H1 (cell line): ENCODE measurements at regions not wholly inside any gene's neighbourhood (a gene's known extent, or its start where the extent isn't known, plus 50 kb on each side); places are given as distances from the start of the nearest gene placed in this dataset.

Experiments used
- CTCF ChIA-PET: fragments of 300-600 bp; sonication (Branson Sonifier 250); formaldehyde crosslinking; loops from one replicate; lab custom pipeline; 2021; ENCODE audit not compliant: partially characterized antibody; lab: Charles Lee
- POLR2A ChIA-PET: fragments of 300-600 bp; sonication (Branson Sonifier 250); formaldehyde crosslinking; loops from one replicate; lab custom pipeline; 2021; ENCODE audit warnings: inconsistent platforms; ENCODE audit not compliant: partially characterized antibody; lab: Charles Lee
- DNase-seq, 2 experiments: peaks; one replicate each; pipeline versions ENCODE4 v3.0.0 to v3.0.0-alpha.2; 2010 to 2022; ENCODE audit warnings: low spot score in 2 of 2, low read depth in 1 of 2, mixed read lengths in 1 of 2
- FAIRE-seq: peaks from 2 replicates; lab custom pipeline; 2011; peaks lifted over from hg19 to GRCh38; lab: Jason Lieb, UNC
- H2AFZ ChIP-seq: 2 replicates; pipeline ENCODE4 v1.8.1; 2012; ENCODE audit warnings: low read length, inconsistent platforms
- H2AK5ac ChIP-seq: 2 replicates; pipeline ENCODE4 v1.6.1; 2013; ENCODE audit warnings: low read depth, low read length
- H2BK120ac ChIP-seq: replicated peaks from 2 replicates; pipeline ENCODE3; 2013; ENCODE audit warnings: low read depth, low read length, inconsistent platforms
- H2BK12ac ChIP-seq: 2 replicates; pipeline ENCODE4 v1.6.1; 2013; ENCODE audit warnings: low read depth, low read length
- H2BK15ac ChIP-seq: 2 replicates; pipeline ENCODE4 v1.6.1; 2013; ENCODE audit warnings: low read length
- H2BK20ac ChIP-seq: 2 replicates; pipeline ENCODE4 v1.6.1; 2013; ENCODE audit warnings: low read length
- H2BK5ac ChIP-seq: 2 replicates; pipeline ENCODE4 v1.6.1; 2013; ENCODE audit warnings: low read depth, low read length
- H3K14ac ChIP-seq: 2 replicates; pipeline ENCODE4 v1.6.1; 2013; ENCODE audit warnings: inconsistent platforms; ENCODE audit not compliant: insufficient read length
- H3K18ac ChIP-seq: 2 replicates; pipeline ENCODE4 v1.6.1; 2013; ENCODE audit warnings: low read length; ENCODE audit errors: extremely low read depth
- H3K23ac ChIP-seq: 2 replicates; pipeline ENCODE4 v1.6.1; 2013; ENCODE audit warnings: inconsistent platforms; ENCODE audit not compliant: insufficient read length
- H3K23me2 ChIP-seq: 2 replicates; pipeline ENCODE4 v1.6.1; 2013; ENCODE audit warnings: low read depth, low read length
- H3K27ac ChIP-seq: 2 replicates; pipeline ENCODE4 v1.6.1; 2011; ENCODE audit warnings: low read depth, low read length, inconsistent platforms
- H3K27me3 ChIP-seq, 4 experiments: replicated peaks in 1 of 4; 1 replicate in 1 of 4; 2 replicates in 3 of 4; pipeline versions ENCODE4 v1.6.1 to v1.8.1; 2011 to 2013; ENCODE audit warnings: low read length in 3 of 4, mild to moderate bottlenecking in 3 of 4, inconsistent platforms in 2 of 4, mixed read lengths in 2 of 4, moderate library complexity in 1 of 4; ENCODE audit not compliant: control insufficient read depth in 3 of 4, insufficient read depth in 3 of 4; ENCODE audit errors: extremely low read depth in 1 of 4
- H3K36me3 ChIP-seq, 4 experiments: 2 replicates each; pipeline versions ENCODE4 v1.6.1 to v1.8.1; 2011 to 2013; ENCODE audit warnings: mild to moderate bottlenecking in 4 of 4, low read length in 3 of 4, moderate library complexity in 2 of 4, control low read depth in 1 of 4, inconsistent platforms in 1 of 4; ENCODE audit not compliant: insufficient read depth in 4 of 4, control insufficient read depth in 2 of 4
- H3K4ac ChIP-seq: replicated peaks from 2 replicates; pipeline ENCODE3; 2013; ENCODE audit warnings: low read length, low read depth, mixed read lengths, inconsistent platforms; ENCODE audit not compliant: insufficient read length
- H3K4me1 ChIP-seq, 4 experiments: replicated peaks in 1 of 4; 1 replicate in 1 of 4; 2 replicates in 3 of 4; pipeline versions ENCODE4 v1.6.1 to v1.8.1; 2011 to 2013; ENCODE audit warnings: low read length in 3 of 4, inconsistent platforms in 2 of 4, mixed read lengths in 1 of 4; ENCODE audit not compliant: insufficient read depth in 4 of 4, control insufficient read depth in 3 of 4
- H3K4me2 ChIP-seq, 2 experiments: 2 replicates each; pipeline versions ENCODE4 v1.6.1 to v1.8.1; 2011 to 2013; ENCODE audit warnings: low read depth in 2 of 2, low read length in 2 of 2, control low read depth in 1 of 2, inconsistent platforms in 1 of 2, mild to moderate bottlenecking in 1 of 2; ENCODE audit not compliant: insufficient read depth in 1 of 2
- H3K4me3 ChIP-seq, 4 experiments: fragments of 200-600, 300-600 bp in 1 of 4; sonication (generic), shearing (Covaris generic), sonication (Bioruptor Twin) in 1 of 4; 2 replicates each; pipeline versions ENCODE4 v1.5.1 to v1.8.1; 2011 to 2016; ENCODE audit warnings: low read length in 4 of 4, low read depth in 3 of 4, control low read depth in 2 of 4, inconsistent platforms in 2 of 4, mild to moderate bottlenecking in 2 of 4, mixed read lengths in 1 of 4, moderate library complexity in 1 of 4; ENCODE audit not compliant: insufficient read depth in 2 of 4; ENCODE audit errors: extremely low read depth in 1 of 4
- H3K56ac ChIP-seq: replicated peaks from 2 replicates; pipeline ENCODE3; 2013; ENCODE audit warnings: low read depth, mild to moderate bottlenecking, mixed read lengths, low read length, inconsistent platforms; ENCODE audit not compliant: insufficient read length
- H3K79me1 ChIP-seq: 2 replicates; pipeline ENCODE4 v1.6.1; 2013; ENCODE audit warnings: low read depth, low read length, control low read depth
- H3K79me2 ChIP-seq, 2 experiments: 2 replicates each; pipeline versions ENCODE4 v1.6.1 to v1.8.1; 2012 to 2013; ENCODE audit warnings: low read length in 2 of 2, mild to moderate bottlenecking in 2 of 2, inconsistent platforms in 1 of 2; ENCODE audit not compliant: insufficient read depth in 2 of 2, control insufficient read depth in 1 of 2
- H3K9ac ChIP-seq, 4 experiments: replicated peaks in 1 of 4; 1 replicate in 1 of 4; 2 replicates in 3 of 4; pipeline versions ENCODE4 v1.6.1 to v1.8.1; 2011 to 2013; ENCODE audit warnings: low read depth in 3 of 4, low read length in 3 of 4, control low read depth in 2 of 4, mild to moderate bottlenecking in 2 of 4, moderate library complexity in 2 of 4, inconsistent platforms in 1 of 4; ENCODE audit errors: extremely low read depth in 1 of 4
- H3K9me3 ChIP-seq, 2 experiments: 2 replicates each; pipeline versions ENCODE4 v1.6.1 to v1.8.1; 2012 to 2013; ENCODE audit warnings: mild to moderate bottlenecking in 2 of 2, moderate library complexity in 2 of 2, control low read depth in 1 of 2, inconsistent platforms in 1 of 2, low read depth in 1 of 2, low read length in 1 of 2, mixed read lengths in 1 of 2; ENCODE audit not compliant: insufficient read depth in 2 of 2
- H4K20me1 ChIP-seq, 2 experiments: replicated peaks in 1 of 2; 2 replicates each; pipeline versions ENCODE3 to v1.8.1; 2011 to 2013; ENCODE audit warnings: inconsistent platforms in 2 of 2, low read length in 2 of 2, mild to moderate bottlenecking in 1 of 2; ENCODE audit not compliant: insufficient read depth in 2 of 2, control insufficient read depth in 1 of 2
- H4K5ac ChIP-seq: 2 replicates; pipeline ENCODE4 v1.6.1; 2013; ENCODE audit warnings: low read length, low read depth, mixed read lengths, inconsistent platforms; ENCODE audit not compliant: insufficient read length
- H4K8ac ChIP-seq: 2 replicates; pipeline ENCODE4 v1.8.0; 2013; ENCODE audit warnings: mild to moderate bottlenecking, moderate library complexity, low read length, inconsistent platforms; ENCODE audit not compliant: insufficient read depth; ENCODE audit errors: extremely low read depth
- H4K91ac ChIP-seq: replicated peaks from 2 replicates; pipeline ENCODE3; 2013; ENCODE audit warnings: low read length, mixed read lengths, inconsistent platforms; ENCODE audit not compliant: insufficient read length
- GABPA ChIP-seq: IDR thresholded peaks from 2 replicates; pipeline ENCODE4 v1.6.1; 2011; ENCODE audit warnings: mild to moderate bottlenecking, low read length, moderate library complexity, borderline replicate concordance; ENCODE audit not compliant: insufficient read depth
- NANOG ChIP-seq: IDR thresholded peaks from 2 replicates; pipeline ENCODE4 v1.6.1; 2011; ENCODE audit warnings: low read length, low read depth, mild to moderate bottlenecking, inconsistent platforms; ENCODE audit not compliant: insufficient read depth, poor library complexity, severe bottlenecking
- RNF2 ChIP-seq: fragments of 200-900, 300-1000 bp; sonication (generic); IDR thresholded peaks from 2 replicates; pipeline ENCODE4 v1.7.1; 2016; ENCODE audit warnings: borderline replicate concordance, low read depth, mild to moderate bottlenecking, antibody characterized with exemption, low read length; ENCODE audit not compliant: poor library complexity, severe bottlenecking; ENCODE audit errors: missing control alignments
- TEAD4 ChIP-seq: IDR thresholded peaks from 2 replicates; pipeline ENCODE4 v1.6.1; 2012; ENCODE audit warnings: low read depth, low read length, inconsistent platforms, mixed read lengths
- WGBS, 2 experiments: shearing (Covaris generic) in 1 of 2; methylation state at CpG; one replicate each; pipeline versions ENCODE4 v1.1.6 to v1.1.7; 2013 to 2015; ENCODE audit warnings: low lambda C conversion rate in 2 of 2, mixed read lengths in 2 of 2, inconsistent platforms in 1 of 2, low coverage in 1 of 2, missing lambda C conversion rate in 1 of 2; ENCODE audit not compliant: insufficient replicate concordance in 2 of 2, insufficient coverage in 1 of 2, insufficient read length in 1 of 2; ENCODE audit errors: extremely low coverage in 1 of 2, missing lambda C conversion rate in 1 of 2; 5-methylcytosine and 5-hydroxymethylcytosine counted together

GRCh38 chr9:1875921-1876448 lies 139.2 kb upstream of the SMARCA2 start:
- Histone ChIP-seq H3K18ac (no peak overlapping the region), H3K23ac (no peak overlapping the region), H3K9ac (no peak overlapping the region), H2BK20ac (no peak overlapping the region), H4K91ac (no peak overlapping the region), H3K36me3 (no peaks in the 10 kb centered on the region), H3K56ac (no peak overlapping the region), H2AK5ac (no peak overlapping the region), H3K27ac (no peak overlapping the region), H2BK15ac (no peak overlapping the region), H3K23me2 (no peaks in the 10 kb centered on the region), H3K27me3 (no peaks in the 10 kb centered on the region), H2BK120ac (no peak overlapping the region), H3K14ac (no peak overlapping the region), H2BK5ac (no peak overlapping the region), H3K4me2 (no peak overlapping the region), H3K4me3 (no peak overlapping the region), H2BK12ac (no peak overlapping the region), H3K9me3 (no peaks in the 10 kb centered on the region), H4K8ac (no peak overlapping the region), H4K5ac (no peak overlapping the region), H2AFZ (no peak overlapping the region), H4K20me1 (no peaks in the 10 kb centered on the region), H3K79me2 (no peaks in the 10 kb centered on the region), H3K4me1 (peaks cover 0 to 12% (median 2%) of the 10 kb centered on the region in 4 experiments; a peak in 2 of 7 replicates), H3K79me1 (no peaks in the 10 kb centered on the region), H3K4ac (no peak overlapping the region)
- DNase-seq = no peak
- 85% methylated on average over 5 of the region's 5 CpGs; no CpG with 5 or more reads in 1 of the 2 experiments for WGBS, 2 experiments
- FAIRE-seq = no peak
- no peak for TF ChIP-seq TEAD4
- TF ChIP-seq RNF2 = no peak
- TF ChIP-seq GABPA = no peak
- TF ChIP-seq NANOG = no peak
- ChIA-PET CTCF (interaction anchor here (0.6 to 0.7 kb wide), 3 partner anchors 240 to 618 kb away, joined by 3 to 4 read pairs (median 3); no protein-coding TSS in a partner anchor), POLR2A (no interaction called here)
